ENCODE measurements at regions not wholly inside any gene's neighbourhood (a gene's known extent, or its start where the extent isn't known, plus 50 kb on each side); places are given as distances from the start of the nearest gene placed in this dataset.

GRCh38 chr6:163998496-163998895 is 584.0 kb downstream of the QKI start:
- no peak for DNase-seq (ENCODE audit: low read depth in 3 of 3)

GRCh38 chr6:163996491-163996890 is 582.0 kb downstream of the QKI start:
- DNase-seq (ENCODE audit: low read depth in 3 of 3) = no peak

GRCh38 chr6:163994566-163994965 is 580.0 kb downstream of the QKI start:
- no peak for DNase-seq (ENCODE audit: low read depth in 3 of 3)

GRCh38 chr6:163992701-163993100 is 578.2 kb downstream of the QKI start:
- no peak for DNase-seq (ENCODE audit: low read depth in 3 of 3)

GRCh38 chr6:163992056-163992455 is 577.5 kb downstream of the QKI start:
- no peak for DNase-seq (ENCODE audit: low read depth in 3 of 3)

- DNase-seq (ENCODE audit: low read depth in 3 of 3) = no peak
Observed at GRCh38 chr6:163991321-163991720, 576.8 kb downstream of the QKI start.

GRCh38 chr6:163986313-163986712 is 571.8 kb downstream of the QKI start:
- DNase-seq (ENCODE audit: low read depth in 3 of 3) = no peak

GRCh38 chr6:163985710-163986109 is 571.2 kb downstream of the QKI start:
- no peak for DNase-seq (ENCODE audit: low read depth in 3 of 3)

- no peak for DNase-seq (ENCODE audit: low read depth in 3 of 3)
Observed at GRCh38 chr6:163985040-163985439, 570.5 kb downstream of the QKI start.

GRCh38 chr6:163984124-163984936 is 569.8 kb downstream of the QKI start:
- DNase-seq (ENCODE audit: low read depth in 3 of 3) = no peak

- no peak for DNase-seq (ENCODE audit: low read depth in 3 of 3)
Observed at GRCh38 chr6:163983679-163984078, 569.2 kb downstream of the QKI start.

GRCh38 chr6:163974322-163974721 is 559.8 kb downstream of the QKI start:
- DNase-seq (ENCODE audit: low read depth in 3 of 3) = no peak

GRCh38 chr6:163971841-163972838 is 557.6 kb downstream of the QKI start:
- DNase-seq (ENCODE audit: low read depth in 3 of 3) = no peak

GRCh38 chr6:163970846-163971564 is 556.5 kb downstream of the QKI start:
- no peak for DNase-seq (ENCODE audit: low read depth in 3 of 3)

GRCh38 chr6:163965426-163966348 is 551.2 kb downstream of the QKI start:
- DNase-seq (ENCODE audit: low read depth in 3 of 3) = no peak

- DNase-seq (ENCODE audit: low read depth in 3 of 3) = no peak
Observed at GRCh38 chr6:163964789-163965188, 550.3 kb downstream of the QKI start.

- DNase-seq (ENCODE audit: low read depth in 3 of 3) = no peak
Observed at GRCh38 chr6:163963205-163964120, 548.9 kb downstream of the QKI start.

GRCh38 chr6:163962627-163963117 is 548.2 kb downstream of the QKI start:
- no peak for DNase-seq (ENCODE audit: low read depth in 3 of 3)

- no peak for DNase-seq (ENCODE audit: low read depth in 3 of 3)
Observed at GRCh38 chr6:163960128-163960527, 545.6 kb downstream of the QKI start.

- no peak for DNase-seq (ENCODE audit: low read depth in 3 of 3)
Observed at GRCh38 chr6:163958646-163959045, 544.1 kb downstream of the QKI start.

Data from stimulated activated CD4-positive, alpha-beta T cell treated with anti-CD3 and anti-CD28 coated beads, TNF-alpha, amount 100 ng/mL, for 24 hours (primary cell).